ENCODE measurements at regions not wholly inside any gene's neighbourhood (a gene's known extent, or its start where the extent isn't known, plus 50 kb on each side); places are given as distances from the start of the nearest gene placed in this dataset.

GRCh38 chr9:88740844-88741243 lies 205.9 kb downstream of the NXNL2 start:
- peak in 1 of 5 donors; percentile 23 for DNase-seq
- TF ChIP-seq, protein P1, sequence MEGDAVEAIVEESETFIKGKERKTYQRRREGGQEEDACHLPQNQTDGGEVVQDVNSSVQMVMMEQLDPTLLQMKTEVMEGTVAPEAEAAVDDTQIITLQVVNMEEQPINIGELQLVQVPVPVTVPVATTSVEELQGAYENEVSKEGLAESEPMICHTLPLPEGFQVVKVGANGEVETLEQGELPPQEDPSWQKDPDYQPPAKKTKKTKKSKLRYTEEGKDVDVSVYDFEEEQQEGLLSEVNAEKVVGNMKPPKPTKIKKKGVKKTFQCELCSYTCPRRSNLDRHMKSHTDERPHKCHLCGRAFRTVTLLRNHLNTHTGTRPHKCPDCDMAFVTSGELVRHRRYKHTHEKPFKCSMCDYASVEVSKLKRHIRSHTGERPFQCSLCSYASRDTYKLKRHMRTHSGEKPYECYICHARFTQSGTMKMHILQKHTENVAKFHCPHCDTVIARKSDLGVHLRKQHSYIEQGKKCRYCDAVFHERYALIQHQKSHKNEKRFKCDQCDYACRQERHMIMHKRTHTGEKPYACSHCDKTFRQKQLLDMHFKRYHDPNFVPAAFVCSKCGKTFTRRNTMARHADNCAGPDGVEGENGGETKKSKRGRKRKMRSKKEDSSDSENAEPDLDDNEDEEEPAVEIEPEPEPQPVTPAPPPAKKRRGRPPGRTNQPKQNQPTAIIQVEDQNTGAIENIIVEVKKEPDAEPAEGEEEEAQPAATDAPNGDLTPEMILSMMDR (IDR thresholded peaks at IDR 0.05; ENCODE audit: borderline replicate concordance, extremely low read depth, insufficient read depth): no peak
- Histone ChIP-seq H3K4me1 (ENCODE audit: control insufficient read depth in 2 of 3, insufficient read depth in 2 of 3, low read depth in 1 of 3, low read length in 3 of 3) (peaks cover 0 to 5% (median 5%) of the 10 kb centered on the region in 3 donors), H3K4me3 (ENCODE audit: low read length in 3 of 3) (no peak overlapping the region), H3K9ac (ENCODE audit: low read length in 3 of 3) (no peak overlapping the region), H3K9me3 (ENCODE audit: control insufficient read depth in 2 of 3, insufficient read depth in 1 of 3, low read length in 3 of 3) (no peaks in the 10 kb centered on the region), H3K27ac (ENCODE audit: low read depth in 2 of 2, low read length in 2 of 2) (no peak overlapping the region), H3K36me3 (ENCODE audit: control insufficient read depth in 2 of 3, insufficient read depth in 3 of 3, low read length in 3 of 3) (no peaks in the 10 kb centered on the region), H3K27me3 (ENCODE audit: control insufficient read depth, insufficient read depth, low read length) (no peaks in the 10 kb centered on the region)
- FAIRE-seq: no peak
- intact Hi-C loops (cut with DNase I): no loop called here

DNA sequence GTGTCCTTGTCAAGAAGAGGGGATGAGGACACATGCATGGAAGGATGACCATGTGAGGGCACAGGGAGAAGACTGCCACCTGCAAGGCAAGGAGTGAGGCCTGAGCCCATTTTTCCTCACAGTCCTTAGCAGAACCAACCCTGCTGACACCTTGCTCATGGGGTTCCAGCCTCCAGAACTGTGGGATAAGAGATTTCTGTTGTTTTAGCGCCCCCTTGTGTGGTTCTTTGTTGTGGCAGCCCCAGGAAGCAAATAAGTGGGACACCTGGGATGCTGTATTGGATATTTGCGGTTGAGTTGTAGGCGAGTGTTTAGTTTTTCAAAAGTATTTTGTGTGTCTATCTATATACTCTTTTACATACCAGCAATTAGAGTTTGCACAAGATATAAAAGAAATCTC lies 206.4 kb downstream of the NXNL2 start:
- no peak overlapping the region for H3K4me3 ChIP-seq (ENCODE audit: low read length in 3 of 3)
- H3K27ac ChIP-seq (ENCODE audit: low read depth in 2 of 2, low read length in 2 of 2): no peak overlapping the region
- no peaks in the 10 kb centered on the region for H3K36me3 ChIP-seq (ENCODE audit: control insufficient read depth in 2 of 3, insufficient read depth in 3 of 3, low read length in 3 of 3)
- FAIRE-seq: no peak
- no peak overlapping the region for H3K9ac ChIP-seq (ENCODE audit: low read length in 3 of 3)
- DNase-seq: no peak
- H3K4me1 ChIP-seq (ENCODE audit: control insufficient read depth in 2 of 3, insufficient read depth in 2 of 3, low read depth in 1 of 3, low read length in 3 of 3): peaks cover 0 to 8% (median 7%) of the 10 kb centered on the region in 3 donors
- no peaks in the 10 kb centered on the region for H3K9me3 ChIP-seq (ENCODE audit: control insufficient read depth in 2 of 3, insufficient read depth in 1 of 3, low read length in 3 of 3)
- intact Hi-C loops (cut with DNase I): no loop called here
- TF ChIP-seq, protein P1 (IDR thresholded peaks at IDR 0.05; ENCODE audit: borderline replicate concordance, extremely low read depth, insufficient read depth): peak; percentile 5
- H3K27me3 ChIP-seq (ENCODE audit: control insufficient read depth, insufficient read depth, low read length): no peaks in the 10 kb centered on the region

DNA sequence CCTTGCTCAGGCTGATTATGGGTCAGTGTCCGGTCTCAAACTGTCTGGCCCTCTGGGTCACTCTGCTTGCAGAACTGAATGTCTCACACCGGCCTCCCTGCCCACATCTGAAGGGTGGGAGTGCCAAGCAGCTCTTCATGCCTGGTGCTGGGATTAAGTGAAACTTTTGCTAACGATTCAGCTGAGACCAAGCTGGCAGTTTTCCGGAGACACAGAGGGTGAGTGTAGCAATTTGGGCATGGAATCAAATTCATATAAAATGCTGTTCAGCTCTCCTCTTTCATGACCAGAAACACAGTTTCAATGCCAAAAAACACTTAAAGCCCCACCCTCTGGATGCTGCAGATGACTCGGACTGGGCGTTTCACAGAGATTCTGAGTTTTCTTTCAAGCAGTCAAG lies 207.5 kb downstream of the NXNL2 start:
- Histone ChIP-seq H3K27me3 (ENCODE audit: control insufficient read depth, insufficient read depth, low read length) (no peaks in the 10 kb centered on the region), H3K27ac (ENCODE audit: low read depth in 2 of 2, low read length in 2 of 2) (no peak overlapping the region)
- no peak for FAIRE-seq

More for the DNA sequence above, 207.5 kb downstream of the NXNL2 start:
- Histone ChIP-seq H3K9me3 (ENCODE audit: control insufficient read depth in 2 of 3, insufficient read depth in 1 of 3, low read length in 3 of 3) (no peaks in the 10 kb centered on the region), H3K36me3 (ENCODE audit: control insufficient read depth in 2 of 3, insufficient read depth in 3 of 3, low read length in 3 of 3) (no peaks in the 10 kb centered on the region), H3K9ac (ENCODE audit: low read length in 3 of 3) (no peak overlapping the region), H3K4me1 (ENCODE audit: control insufficient read depth in 2 of 3, insufficient read depth in 2 of 3, low read depth in 1 of 3, low read length in 3 of 3) (peaks cover 5 to 14% (median 12%) of the 10 kb centered on the region in 3 donors), H3K4me3 (ENCODE audit: low read length in 3 of 3) (no peak overlapping the region)
- DNase-seq: peak in 1 of 5 donors; percentile 32
- intact Hi-C loops (cut with DNase I): no loop called here
- TF ChIP-seq, protein P1 (IDR thresholded peaks at IDR 0.05; ENCODE audit: borderline replicate concordance, extremely low read depth, insufficient read depth): no peak
